Trophoblast cell (in vitro differentiated cells and primary cell): ENCODE measurements at regions not wholly inside any gene's neighbourhood (a gene's known extent, or its start where the extent isn't known, plus 50 kb on each side); places are given as distances from the start of the nearest gene placed in this dataset.

Experiments used
- DNase-seq, 2 donors: peaks; one replicate each; pipeline ENCODE4 v3.0.0-alpha.2; 2016
- H2AFZ ChIP-seq: 2 replicates; pipeline ENCODE4 v1.6.1; 2013; ENCODE audit warnings: low read length, moderate library complexity, mild to moderate bottlenecking; ENCODE audit not compliant: insufficient read depth, poor library complexity
- H2AK5ac ChIP-seq: 2 replicates; pipeline ENCODE4 v1.6.1; 2013; ENCODE audit warnings: mild to moderate bottlenecking, low read length
- H2BK120ac ChIP-seq: 2 replicates; pipeline ENCODE4 v1.6.1; 2013; ENCODE audit warnings: low read length, mild to moderate bottlenecking, moderate library complexity; ENCODE audit not compliant: insufficient read depth, poor library complexity
- H2BK12ac ChIP-seq: 2 replicates; pipeline ENCODE4 v1.6.1; 2013; ENCODE audit warnings: mild to moderate bottlenecking, low read length, moderate library complexity
- H2BK5ac ChIP-seq: 2 replicates; pipeline ENCODE4 v1.6.1; 2013; ENCODE audit warnings: low read length, low read depth, moderate library complexity, mild to moderate bottlenecking; ENCODE audit not compliant: poor library complexity
- H3K14ac ChIP-seq: 2 replicates; pipeline ENCODE4 v1.6.1; 2013; ENCODE audit warnings: mild to moderate bottlenecking, low read length
- H3K18ac ChIP-seq: 2 replicates; pipeline ENCODE4 v1.6.1; 2013; ENCODE audit warnings: mild to moderate bottlenecking, low read length
- H3K23ac ChIP-seq: 2 replicates; pipeline ENCODE4 v1.6.1; 2013; ENCODE audit warnings: low read length
- H3K27ac ChIP-seq: 2 replicates; pipeline ENCODE4 v1.5.1; 2013; ENCODE audit warnings: low read depth, mild to moderate bottlenecking, inconsistent platforms, low read length, moderate library complexity
- H3K27me3 ChIP-seq: 2 replicates; pipeline ENCODE4 v1.6.1; 2013; ENCODE audit warnings: inconsistent platforms, mild to moderate bottlenecking, low read length, moderate library complexity; ENCODE audit not compliant: insufficient read depth
- H3K36me3 ChIP-seq, 2 experiments: 1 replicate in 1 of 2; 2 replicates in 1 of 2; pipeline ENCODE4 v1.6.1; 2013; ENCODE audit warnings: low read length in 2 of 2, mild to moderate bottlenecking in 2 of 2, moderate library complexity in 1 of 2; ENCODE audit not compliant: insufficient read depth in 2 of 2, control insufficient read depth in 1 of 2
- H3K4ac ChIP-seq: 2 replicates; pipeline ENCODE4 v1.6.1; 2013; ENCODE audit warnings: low read depth, mild to moderate bottlenecking, low read length, moderate library complexity
- H3K4me1 ChIP-seq, 2 experiments: 1 replicate in 1 of 2; 2 replicates in 1 of 2; pipeline ENCODE4 v1.6.1; 2013; ENCODE audit warnings: low read length in 2 of 2, mild to moderate bottlenecking in 2 of 2, moderate library complexity in 1 of 2; ENCODE audit not compliant: insufficient read depth in 2 of 2, control insufficient read depth in 1 of 2
- H3K4me2 ChIP-seq: 2 replicates; pipeline ENCODE4 v1.6.1; 2013; ENCODE audit warnings: inconsistent platforms, mild to moderate bottlenecking, low read length, moderate library complexity
- H3K4me3 ChIP-seq: 2 replicates; pipeline ENCODE4 v1.5.1; 2013; ENCODE audit warnings: mild to moderate bottlenecking, low read depth, low read length, inconsistent platforms
- H3K79me1 ChIP-seq: one replicate; pipeline ENCODE4 v1.6.1; 2013; ENCODE audit warnings: low read length
- H3K79me2 ChIP-seq: 2 replicates; pipeline ENCODE4 v1.6.1; 2013; ENCODE audit warnings: low read length, mild to moderate bottlenecking; ENCODE audit not compliant: control insufficient read depth, insufficient read depth, poor library complexity
- H3K9ac ChIP-seq: 2 replicates; pipeline ENCODE4 v1.6.1; 2013; ENCODE audit warnings: mild to moderate bottlenecking, low read length
- H3K9me3 ChIP-seq: 2 replicates; pipeline ENCODE4 v1.6.1; 2013; ENCODE audit warnings: low read depth, mild to moderate bottlenecking, control low read depth, inconsistent platforms, low read length; ENCODE audit not compliant: insufficient read depth
- H4K12ac ChIP-seq: 2 replicates; pipeline ENCODE4 v1.6.1; 2013; ENCODE audit warnings: low read depth, mild to moderate bottlenecking, low read length, moderate library complexity
- H4K8ac ChIP-seq: 2 replicates; pipeline ENCODE4 v1.6.1; 2013; ENCODE audit warnings: low read depth, mild to moderate bottlenecking, low read length, moderate library complexity
- H4K91ac ChIP-seq: one replicate; pipeline ENCODE4 v1.6.1; 2013; ENCODE audit warnings: low read depth, mild to moderate bottlenecking, low read length, moderate library complexity
- WGBS: extraction: QIAGEN DNeasy Blood & Tissue Kit; methylation state at CpG from one replicate; pipeline ENCODE4 v1.1.7; 2013; ENCODE audit warnings: missing lambda C conversion rate; ENCODE audit not compliant: insufficient read length, insufficient coverage; ENCODE audit errors: extremely low coverage; 5-methylcytosine and 5-hydroxymethylcytosine counted together

DNA sequence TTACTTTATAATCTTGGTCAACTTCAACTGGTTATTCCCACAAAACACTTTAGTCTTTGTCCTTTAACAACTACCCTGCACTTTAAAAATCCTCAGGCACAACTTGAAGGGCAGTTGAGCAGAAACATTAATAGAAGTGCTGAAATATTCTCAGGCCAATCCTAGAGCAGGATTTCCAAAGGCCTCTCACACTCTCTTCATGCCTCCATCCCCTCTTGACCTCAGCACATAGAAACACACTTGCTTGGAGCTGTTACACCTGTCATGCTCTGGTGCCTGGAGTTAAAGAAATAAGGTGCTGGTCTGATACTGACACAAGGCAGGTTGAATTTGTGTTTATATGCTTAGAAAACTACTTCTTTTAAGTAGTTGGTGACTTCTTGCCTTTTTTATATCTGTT is 618.8 kb upstream of the POU3F2 start:
- Histone ChIP-seq H2AFZ (no peak overlapping the region), H2AK5ac (no peak overlapping the region), H2BK120ac (no peak overlapping the region), H4K12ac (no peak overlapping the region), H3K9me3 (no peaks in the 10 kb centered on the region), H3K4me3 (no peak overlapping the region), H4K8ac (no peak overlapping the region), H3K4me1 (no peaks in the 10 kb centered on the region), H2BK12ac (no peak overlapping the region), H3K23ac (no peak overlapping the region), H3K9ac (no peak overlapping the region), H2BK5ac (no peak overlapping the region), H3K79me1 (no peaks in the 10 kb centered on the region), H3K14ac (no peak overlapping the region), H3K18ac (no peak overlapping the region), H3K4me2 (no peak overlapping the region), H4K91ac (no peak overlapping the region), H3K4ac (no peak overlapping the region), H3K36me3 (no peaks in the 10 kb centered on the region), H3K79me2 (no peaks in the 10 kb centered on the region), H3K27me3 (no peaks in the 10 kb centered on the region), H3K27ac (no peak overlapping the region)
- DNase-seq = no peak

DNA sequence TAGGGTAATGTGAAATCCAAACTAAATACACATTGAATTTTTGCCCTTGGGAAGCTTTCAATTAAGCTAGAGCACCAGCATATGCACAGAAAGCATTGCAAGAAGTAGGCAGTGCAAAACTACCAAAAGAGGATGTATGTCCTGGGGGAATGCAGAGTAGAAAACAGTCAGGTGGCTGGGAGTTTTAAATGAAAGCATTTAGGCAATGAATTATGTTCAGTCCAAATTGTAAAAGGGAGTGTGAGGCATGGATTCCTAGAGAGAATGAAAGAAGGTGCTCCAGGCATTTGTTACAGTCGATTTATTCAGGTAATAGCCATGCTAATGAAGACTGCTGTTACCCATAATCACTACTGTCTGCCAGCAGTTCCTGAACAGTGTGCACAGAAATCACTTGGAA is 604.1 kb upstream of the POU3F2 start:
- Histone ChIP-seq H3K9me3 (peaks cover 2% of the 10 kb centered on the region), H2AK5ac (no peak overlapping the region)

DNA sequence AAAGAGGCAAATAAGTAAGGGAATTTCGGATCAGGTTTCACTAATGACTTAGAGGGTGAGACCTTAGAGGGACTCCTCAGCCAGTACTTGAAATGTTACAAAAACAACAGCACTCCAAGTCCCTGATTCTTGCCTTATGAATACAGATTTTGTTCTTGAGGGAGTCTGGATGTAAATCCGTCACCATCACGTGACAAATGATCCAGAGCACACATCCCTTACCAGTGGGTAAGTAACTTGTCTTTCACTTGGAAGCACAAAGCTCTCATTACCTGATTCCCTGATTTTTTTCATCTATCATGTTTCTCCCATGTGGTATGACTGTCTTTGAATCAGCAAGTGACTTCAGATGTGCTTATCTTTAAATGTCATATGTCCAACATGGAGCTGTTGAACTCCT is 595.3 kb upstream of the POU3F2 start:
- H3K36me3 ChIP-seq = no peaks in the 10 kb centered on the region
- no peak overlapping the region for H3K23ac ChIP-seq
- H4K12ac ChIP-seq = no peak overlapping the region
- H3K79me1 ChIP-seq = no peaks in the 10 kb centered on the region
- no peak overlapping the region for H4K91ac ChIP-seq
- H3K4ac ChIP-seq = no peak overlapping the region
- H3K27me3 ChIP-seq = no peaks in the 10 kb centered on the region
- no peaks in the 10 kb centered on the region for H3K79me2 ChIP-seq
- no peak overlapping the region for H3K27ac ChIP-seq
- no peak overlapping the region for H3K4me3 ChIP-seq
- no peaks in the 10 kb centered on the region for H3K4me1 ChIP-seq
- H4K8ac ChIP-seq = no peak overlapping the region
- H2AK5ac ChIP-seq = no peak overlapping the region
- no peak overlapping the region for H2BK12ac ChIP-seq
- no peak overlapping the region for H3K9ac ChIP-seq
- no peaks in the 10 kb centered on the region for H3K9me3 ChIP-seq
- no peak overlapping the region for H2AFZ ChIP-seq
- no peak overlapping the region for H3K4me2 ChIP-seq
- DNase-seq = no peak
- no CpG with 5 or more reads among the region's 3 CpGs for WGBS
- no peak overlapping the region for H3K14ac ChIP-seq
- no peak overlapping the region for H2BK5ac ChIP-seq
- no peak overlapping the region for H2BK120ac ChIP-seq
- no peak overlapping the region for H3K18ac ChIP-seq

More for the DNA sequence above, 604.1 kb upstream of the POU3F2 start:
- Histone ChIP-seq H3K4ac (no peak overlapping the region), H3K27me3 (no peaks in the 10 kb centered on the region), H3K23ac (no peak overlapping the region), H3K27ac (no peak overlapping the region), H2BK12ac (no peak overlapping the region), H2BK120ac (no peak overlapping the region), H2BK5ac (no peak overlapping the region), H3K14ac (no peak overlapping the region), H4K91ac (no peak overlapping the region), H3K79me1 (no peaks in the 10 kb centered on the region), H4K8ac (no peak overlapping the region), H3K4me3 (no peak overlapping the region), H3K18ac (no peak overlapping the region), H4K12ac (no peak overlapping the region), H3K36me3 (no peaks in the 10 kb centered on the region), H2AFZ (no peak overlapping the region), H3K79me2 (no peaks in the 10 kb centered on the region), H3K4me1 (no peaks in the 10 kb centered on the region), H3K4me2 (no peak overlapping the region), H3K9ac (no peak overlapping the region)
- no peak for DNase-seq
- no CpG with 5 or more reads among the region's 1 CpG for WGBS

DNA sequence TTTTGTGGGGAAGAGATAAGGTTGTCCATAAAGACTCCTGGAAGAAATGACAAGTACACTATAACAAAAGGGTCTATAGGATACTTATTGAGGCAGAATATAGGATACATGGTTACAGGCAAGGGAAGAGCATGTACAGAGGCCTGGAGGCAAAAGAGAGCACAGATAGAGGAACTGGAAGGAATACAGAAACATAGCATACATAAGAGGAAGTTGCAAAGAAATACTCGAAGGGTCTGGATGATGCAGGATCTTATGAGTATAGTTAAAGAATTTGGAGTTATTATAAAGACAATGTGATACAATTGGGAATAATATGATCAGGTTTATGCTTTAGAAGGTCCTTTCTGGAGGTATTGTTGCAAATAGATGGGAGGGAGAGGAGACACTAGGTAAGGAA is 592.7 kb upstream of the POU3F2 start:
- no CpG with 5 or more reads among the region's 1 CpG for WGBS
- Histone ChIP-seq H3K4me2 (no peak overlapping the region), H3K79me2 (no peaks in the 10 kb centered on the region), H3K4me3 (no peak overlapping the region), H3K27me3 (no peaks in the 10 kb centered on the region), H2AFZ (no peak overlapping the region), H2BK120ac (no peak overlapping the region), H3K9ac (no peak overlapping the region), H3K79me1 (no peaks in the 10 kb centered on the region), H2AK5ac (no peak overlapping the region), H3K36me3 (no peaks in the 10 kb centered on the region), H4K8ac (no peak overlapping the region), H3K4me1 (no peaks in the 10 kb centered on the region), H3K9me3 (no peaks in the 10 kb centered on the region), H3K4ac (no peak overlapping the region), H3K14ac (no peak overlapping the region), H3K18ac (no peak overlapping the region), H2BK12ac (no peak overlapping the region), H4K12ac (no peak overlapping the region), H2BK5ac (no peak overlapping the region), H4K91ac (no peak overlapping the region), H3K27ac (no peak overlapping the region), H3K23ac (no peak overlapping the region)
- no peak for DNase-seq

DNA sequence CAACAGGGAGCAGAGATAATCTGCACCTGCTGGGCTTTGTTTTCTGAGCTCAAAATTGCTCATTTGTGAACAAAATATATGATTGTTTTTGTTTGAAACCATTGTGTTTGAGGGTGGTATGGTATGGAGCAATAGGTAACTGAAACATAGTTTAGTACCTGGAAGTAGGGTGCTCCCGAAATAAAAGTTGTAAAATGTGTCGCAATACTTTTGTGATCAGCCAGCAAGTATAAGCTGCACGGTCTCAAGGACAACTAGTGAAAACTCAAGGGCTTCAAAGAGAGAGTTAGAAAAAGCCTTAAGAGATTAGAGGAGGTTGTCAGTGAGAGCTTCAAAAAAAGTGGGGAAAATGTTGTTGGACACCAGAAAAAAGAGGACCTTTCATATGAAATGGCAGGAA is 579.8 kb upstream of the POU3F2 start:
- H2AK5ac ChIP-seq = no peak overlapping the region
- no peaks in the 10 kb centered on the region for H3K79me1 ChIP-seq
- H2BK12ac ChIP-seq = no peak overlapping the region
- no peak overlapping the region for H4K8ac ChIP-seq
- H3K4me1 ChIP-seq = no peaks in the 10 kb centered on the region
- H3K9ac ChIP-seq = no peak overlapping the region
- no peak overlapping the region for H4K12ac ChIP-seq
- H3K9me3 ChIP-seq = no peaks in the 10 kb centered on the region
- no peak overlapping the region for H4K91ac ChIP-seq
- no peak overlapping the region for H3K4ac ChIP-seq
- no peak for DNase-seq
- no peak overlapping the region for H3K18ac ChIP-seq
- H3K79me2 ChIP-seq = no peaks in the 10 kb centered on the region
- H3K4me2 ChIP-seq = no peak overlapping the region
- H2AFZ ChIP-seq = no peak overlapping the region
- H2BK120ac ChIP-seq = no peak overlapping the region
- H3K23ac ChIP-seq = no peak overlapping the region
- H3K27ac ChIP-seq = no peak overlapping the region
- no peak overlapping the region for H2BK5ac ChIP-seq
- no peak overlapping the region for H3K14ac ChIP-seq
- WGBS = no CpG with 5 or more reads among the region's 3 CpGs
- H3K36me3 ChIP-seq = no peaks in the 10 kb centered on the region
- H3K27me3 ChIP-seq = no peaks in the 10 kb centered on the region
- no peak overlapping the region for H3K4me3 ChIP-seq
